ENCODE measurements at regions not wholly inside any gene's neighbourhood (a gene's known extent, or its start where the extent isn't known, plus 50 kb on each side); places are given as distances from the start of the nearest gene placed in this dataset.

DNA sequence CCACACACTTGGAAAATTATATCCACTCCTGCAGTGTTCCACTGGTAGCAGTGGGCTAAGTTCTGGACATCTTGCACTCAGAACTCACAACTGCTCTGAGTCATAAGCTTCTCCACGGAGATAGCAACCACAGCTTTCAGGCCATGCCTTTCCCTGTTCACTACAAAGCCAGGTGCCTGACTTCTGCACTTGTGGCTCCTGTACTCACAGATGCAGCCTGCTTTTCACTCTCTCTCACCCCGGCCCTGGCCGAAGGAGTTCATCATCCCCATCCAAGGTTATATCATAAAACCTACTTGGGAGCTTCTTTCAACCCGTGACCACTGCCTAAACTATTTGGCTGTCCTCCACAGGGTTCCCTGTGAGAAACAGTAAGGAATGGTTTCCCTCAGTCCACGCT is 999.4 kb downstream of the GLUD2 start:
- TF ChIP-seq, protein P1, sequence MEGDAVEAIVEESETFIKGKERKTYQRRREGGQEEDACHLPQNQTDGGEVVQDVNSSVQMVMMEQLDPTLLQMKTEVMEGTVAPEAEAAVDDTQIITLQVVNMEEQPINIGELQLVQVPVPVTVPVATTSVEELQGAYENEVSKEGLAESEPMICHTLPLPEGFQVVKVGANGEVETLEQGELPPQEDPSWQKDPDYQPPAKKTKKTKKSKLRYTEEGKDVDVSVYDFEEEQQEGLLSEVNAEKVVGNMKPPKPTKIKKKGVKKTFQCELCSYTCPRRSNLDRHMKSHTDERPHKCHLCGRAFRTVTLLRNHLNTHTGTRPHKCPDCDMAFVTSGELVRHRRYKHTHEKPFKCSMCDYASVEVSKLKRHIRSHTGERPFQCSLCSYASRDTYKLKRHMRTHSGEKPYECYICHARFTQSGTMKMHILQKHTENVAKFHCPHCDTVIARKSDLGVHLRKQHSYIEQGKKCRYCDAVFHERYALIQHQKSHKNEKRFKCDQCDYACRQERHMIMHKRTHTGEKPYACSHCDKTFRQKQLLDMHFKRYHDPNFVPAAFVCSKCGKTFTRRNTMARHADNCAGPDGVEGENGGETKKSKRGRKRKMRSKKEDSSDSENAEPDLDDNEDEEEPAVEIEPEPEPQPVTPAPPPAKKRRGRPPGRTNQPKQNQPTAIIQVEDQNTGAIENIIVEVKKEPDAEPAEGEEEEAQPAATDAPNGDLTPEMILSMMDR (IDR thresholded peaks at IDR 0.05): no peak
- TF ChIP-seq POLR2AphosphoS5 (IDR thresholded peaks at IDR 0.05): no peak
